GM12878 (cell line): ENCODE measurements at regions not wholly inside any gene's neighbourhood (a gene's known extent, or its start where the extent isn't known, plus 50 kb on each side); places are given as distances from the start of the nearest gene placed in this dataset.

Source experiments
- ATAC-seq: fragments of 200-7000 bp; cut with Tn5 transposase; 3 replicates; pipeline ENCODE4 v1.9.1; 2020; ENCODE audit warnings: mild to moderate bottlenecking, moderate library complexity
- BruUV-seq: library from RNA; stranded (reverse); fragments of 400-500 nt; replicated peaks from 2 replicates; lab custom pipeline; 2021; lab: Mats Ljungman, UMichigan
- CTCF ChIA-PET: fragments of 300-600 bp; sonication (Branson Sonifier 250); formaldehyde crosslinking; extraction: SDS; loops from one replicate; lab custom pipeline; 2021; ENCODE audit warnings: inconsistent platforms; lab: Yijun Ruan, JAX
- POLR2A ChIA-PET: fragments of 350-600 bp; formaldehyde crosslinking; extraction: SDS; loops from one replicate; lab custom pipeline; 2021; ENCODE audit warnings: inconsistent platforms; lab: Charles Lee
- RAD21 ChIA-PET: fragments of 300-600 bp; sonication (Branson Sonifier 250); formaldehyde crosslinking; loops from one replicate; lab custom pipeline; 2023; ENCODE audit warnings: antibody characterized with exemption; ENCODE audit not compliant: unreplicated experiment; lab: Charles Lee
- SMC1A ChIA-PET: fragments of 300-600 bp; sonication (Branson Sonifier 250); formaldehyde crosslinking; loops from one replicate; lab custom pipeline; 2023; ENCODE audit not compliant: unreplicated experiment, uncharacterized antibody; lab: Charles Lee
- DNase-seq: peaks from one replicate; pipeline ENCODE4 v3.0.0-alpha.2; 2011; ENCODE audit warnings: low read depth, low spot score
- FAIRE-seq: peaks from 3 replicates; lab custom pipeline; 2011; peaks lifted over from hg19 to GRCh38; lab: Jason Lieb, UNC
- H2AFZ ChIP-seq: 2 replicates; pipeline ENCODE4 v1.6.0; 2011; ENCODE audit warnings: low read depth, low read length, control low read depth; ENCODE audit not compliant: control insufficient read depth
- H3K27ac ChIP-seq: 2 replicates; pipeline ENCODE4 v1.5.1; 2011; ENCODE audit warnings: control low read depth; ENCODE audit not compliant: control insufficient read depth, insufficient read depth
- H3K27me3 ChIP-seq, 2 experiments: replicated peaks in 1 of 2; 2 replicates each; pipeline versions ENCODE4 v1.6.0 to v1.6.1; 2011; ENCODE audit warnings: low read length in 1 of 2; ENCODE audit not compliant: control insufficient read depth in 2 of 2, insufficient read depth in 2 of 2
- H3K36me3 ChIP-seq, 2 experiments: 2 replicates each; pipeline ENCODE4 v1.5.1; 2011; ENCODE audit warnings: low read length in 1 of 2; ENCODE audit not compliant: control insufficient read depth in 2 of 2, insufficient read depth in 2 of 2
- H3K4me1 ChIP-seq: 2 replicates; pipeline ENCODE4 v1.6.1; 2011; ENCODE audit warnings: mild to moderate bottlenecking, low read length, moderate library complexity, mixed read lengths; ENCODE audit not compliant: control insufficient read depth, insufficient read depth
- H3K4me2 ChIP-seq: 2 replicates; pipeline ENCODE4 v1.6.0; 2011; ENCODE audit warnings: control low read depth; ENCODE audit not compliant: control insufficient read depth, insufficient read depth
- H3K4me3 ChIP-seq: fragments of 200-600 bp; sonication (generic); 2 replicates; pipeline ENCODE4 v1.5.1; 2016
- H3K79me2 ChIP-seq: 2 replicates; pipeline ENCODE4 v1.6.0; 2011; ENCODE audit warnings: low read length; ENCODE audit not compliant: control insufficient read depth, insufficient read depth
- H3K9ac ChIP-seq: 2 replicates; pipeline ENCODE4 v1.8.0; 2011; ENCODE audit warnings: low read length, control low read depth, mixed read lengths; ENCODE audit not compliant: control insufficient read depth, insufficient read depth
- H3K9me3 ChIP-seq: replicated peaks from 3 replicates; pipeline ENCODE4 v1.5.1; 2011; ENCODE audit warnings: mild to moderate bottlenecking, low read length; ENCODE audit not compliant: control insufficient read depth, insufficient read depth
- H4K20me1 ChIP-seq: 2 replicates; pipeline ENCODE4 v1.6.0; 2011; ENCODE audit not compliant: control insufficient read depth, insufficient read depth
- CEBPB ChIP-seq, 2 experiments: fragments of 150-350 bp in 1 of 2; IDR thresholded peaks; 2 replicates each; pipeline ENCODE4 v1.6.1; 2012 to 2014; ENCODE audit warnings: low read depth in 2 of 2, low read length in 2 of 2, borderline replicate concordance in 1 of 2, inconsistent platforms in 1 of 2
- ZNF384 ChIP-seq: IDR thresholded peaks from 2 replicates; pipeline ENCODE4 v1.6.1; 2012; ENCODE audit warnings: low read depth, mild to moderate bottlenecking, low read length, improper control_type of control experiment, borderline replicate concordance
- WGBS: methylation state at CpG from one replicate; pipeline ENCODE4 v1.1.6; 2016; ENCODE audit warnings: low lambda C conversion rate; ENCODE audit not compliant: insufficient replicate concordance, insufficient coverage; ENCODE audit errors: missing lambda C conversion rate; 5-methylcytosine and 5-hydroxymethylcytosine counted together
- in situ Hi-C: fragments of 300-500 bp; cut with MboI; formaldehyde crosslinking; loops from 9 replicates; pipeline ENCODE4 v1.14.3; 2018; ENCODE audit warnings: mixed read lengths
- intact Hi-C: fragments of 100-400 bp; cut with micrococcal nuclease; formaldehyde crosslinking; loops from one replicate; pipeline ENCODE4 v1.14.2; 2022; ENCODE audit not compliant: unreplicated experiment
- TF ChIP-seq, protein P1 (sequence below): IDR thresholded peaks from 2 replicates; pipeline ENCODE4 v1.6.1; 2012; ENCODE audit warnings: mild to moderate bottlenecking, low read depth, low read length

DNA sequence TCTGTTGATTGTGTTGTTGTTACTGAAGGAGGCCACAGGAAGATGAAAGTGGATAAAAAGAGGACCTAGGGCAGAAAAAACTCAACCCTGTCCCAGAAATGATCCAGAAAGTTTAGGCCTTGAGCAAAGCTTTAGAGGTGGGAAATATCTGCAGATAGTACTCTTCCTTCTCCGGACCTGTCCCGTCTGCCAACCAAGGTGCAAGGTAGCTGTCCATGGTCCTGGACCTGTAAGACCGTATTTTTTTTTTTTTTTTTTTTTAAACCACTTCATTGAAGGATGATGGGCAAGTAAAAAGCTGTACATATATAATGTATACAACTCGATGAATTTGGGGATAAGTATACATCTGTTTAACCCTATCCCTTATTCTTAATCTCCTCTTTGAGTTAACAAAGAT is 225.9 kb downstream of the OLFM4 start:
- 50% methylated on average over 4 of the region's 4 CpGs for WGBS
- Histone ChIP-seq H3K9ac (no peak overlapping the region), H3K4me3 (no peak overlapping the region), H3K27me3 (no peaks in the 10 kb centered on the region), H3K79me2 (no peaks in the 10 kb centered on the region), H3K36me3 (no peaks in the 10 kb centered on the region)
- ATAC-seq (no peak), DNase-seq (no peak)
- intact Hi-C loops (loop anchor here (5.0 kb wide), 2 partner anchors 523 to 1993 kb away; no protein-coding TSS in a partner anchor), in situ Hi-C loops (no loop called here)
- BruUV-seq, result no TSS peak
- SMC1A ChIA-PET, result interaction anchor here (1.1 kb wide), 1 partner anchor 123 kb away, joined by 3 read pairs; no protein-coding TSS in a partner anchor
- TF ChIP-seq CEBPB (IDR thresholded peaks at IDR 0.05; ENCODE audit: borderline replicate concordance in 1 of 2, low read depth in 2 of 2, low read length in 2 of 2) (no peak), ZNF384 (peak; percentile 47; the same call in 1 of the 2 replicates)
- TF ChIP-seq, protein P1, sequence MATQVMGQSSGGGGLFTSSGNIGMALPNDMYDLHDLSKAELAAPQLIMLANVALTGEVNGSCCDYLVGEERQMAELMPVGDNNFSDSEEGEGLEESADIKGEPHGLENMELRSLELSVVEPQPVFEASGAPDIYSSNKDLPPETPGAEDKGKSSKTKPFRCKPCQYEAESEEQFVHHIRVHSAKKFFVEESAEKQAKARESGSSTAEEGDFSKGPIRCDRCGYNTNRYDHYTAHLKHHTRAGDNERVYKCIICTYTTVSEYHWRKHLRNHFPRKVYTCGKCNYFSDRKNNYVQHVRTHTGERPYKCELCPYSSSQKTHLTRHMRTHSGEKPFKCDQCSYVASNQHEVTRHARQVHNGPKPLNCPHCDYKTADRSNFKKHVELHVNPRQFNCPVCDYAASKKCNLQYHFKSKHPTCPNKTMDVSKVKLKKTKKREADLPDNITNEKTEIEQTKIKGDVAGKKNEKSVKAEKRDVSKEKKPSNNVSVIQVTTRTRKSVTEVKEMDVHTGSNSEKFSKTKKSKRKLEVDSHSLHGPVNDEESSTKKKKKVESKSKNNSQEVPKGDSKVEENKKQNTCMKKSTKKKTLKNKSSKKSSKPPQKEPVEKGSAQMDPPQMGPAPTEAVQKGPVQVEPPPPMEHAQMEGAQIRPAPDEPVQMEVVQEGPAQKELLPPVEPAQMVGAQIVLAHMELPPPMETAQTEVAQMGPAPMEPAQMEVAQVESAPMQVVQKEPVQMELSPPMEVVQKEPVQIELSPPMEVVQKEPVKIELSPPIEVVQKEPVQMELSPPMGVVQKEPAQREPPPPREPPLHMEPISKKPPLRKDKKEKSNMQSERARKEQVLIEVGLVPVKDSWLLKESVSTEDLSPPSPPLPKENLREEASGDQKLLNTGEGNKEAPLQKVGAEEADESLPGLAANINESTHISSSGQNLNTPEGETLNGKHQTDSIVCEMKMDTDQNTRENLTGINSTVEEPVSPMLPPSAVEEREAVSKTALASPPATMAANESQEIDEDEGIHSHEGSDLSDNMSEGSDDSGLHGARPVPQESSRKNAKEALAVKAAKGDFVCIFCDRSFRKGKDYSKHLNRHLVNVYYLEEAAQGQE, result peak; percentile 84
- TF ChIP-seq, all 136 proteins: peak for 2
- Histone ChIP-seq H3K9me3 (no peaks in the 10 kb centered on the region), H3K27ac (no peak overlapping the region), H3K4me2 (no peak overlapping the region), H2AFZ (no peak overlapping the region), H3K4me1 (no peaks in the 10 kb centered on the region), H4K20me1 (no peaks in the 10 kb centered on the region)
- RAD21 ChIA-PET, result no interaction called here
- POLR2A ChIA-PET, result interaction anchor here (0.6 to 0.7 kb wide), 2 partner anchors 288 to 449 kb away, joined by 3 to 4 read pairs; no protein-coding TSS in a partner anchor
- CTCF ChIA-PET, result interaction anchor here (0.8 to 1.0 kb wide), 2 partner anchors 9 to 102 kb away, joined by 3 read pairs; no protein-coding TSS in a partner anchor
- FAIRE-seq, result no peak
